Adipocyte (in vitro differentiated cells): ENCODE measurements at regions not wholly inside any gene's neighbourhood (a gene's known extent, or its start where the extent isn't known, plus 50 kb on each side); places are given as distances from the start of the nearest gene placed in this dataset.

Experiments used
- DNase-seq: peaks from one replicate; pipeline ENCODE4 v3.0.0-alpha.2; 2015; ENCODE audit warnings: low read depth
- H3K27me3 ChIP-seq: replicated peaks from 2 replicates; pipeline ENCODE4 v1.7.0; 2013; ENCODE audit warnings: mild to moderate bottlenecking, low read length, moderate library complexity; ENCODE audit not compliant: control insufficient read depth, insufficient read depth
- H3K36me3 ChIP-seq: 2 replicates; pipeline ENCODE4 v1.7.0; 2013; ENCODE audit warnings: low read length, mild to moderate bottlenecking, moderate library complexity; ENCODE audit not compliant: control insufficient read depth, insufficient read depth, severe bottlenecking
- H3K4me1 ChIP-seq: 2 replicates; pipeline ENCODE4 v1.7.0; 2013; ENCODE audit warnings: mild to moderate bottlenecking, low read length, moderate library complexity; ENCODE audit not compliant: control insufficient read depth, insufficient read depth
- H3K4me3 ChIP-seq: 2 replicates; pipeline ENCODE4 v1.7.0; 2013; ENCODE audit warnings: mild to moderate bottlenecking, low read length, moderate library complexity
- H3K9ac ChIP-seq: 2 replicates; pipeline ENCODE4 v1.7.0; 2013; ENCODE audit warnings: mild to moderate bottlenecking, low read length, moderate library complexity
- H3K9me3 ChIP-seq: 2 replicates; pipeline ENCODE4 v1.7.0; 2013; ENCODE audit warnings: mild to moderate bottlenecking, low read length, moderate library complexity; ENCODE audit not compliant: control insufficient read depth

- Histone ChIP-seq H3K4me1 (no peaks in the 10 kb centered on the region), H3K9ac (no peak overlapping the region), H3K27me3 (no peaks in the 10 kb centered on the region), H3K4me3 (no peak overlapping the region), H3K9me3 (no peaks in the 10 kb centered on the region), H3K36me3 (no peaks in the 10 kb centered on the region)
- DNase-seq = no peak
Observed at GRCh38 chr3:1002010-1002409, 90.8 kb upstream of the CNTN6 start.

GRCh38 chr3:1007866-1008265, 85.0 kb upstream of the CNTN6 start:
- no peak for DNase-seq
- Histone ChIP-seq H3K27me3 (no peaks in the 10 kb centered on the region), H3K36me3 (no peaks in the 10 kb centered on the region), H3K4me1 (no peaks in the 10 kb centered on the region), H3K4me3 (no peak overlapping the region), H3K9me3 (peaks cover 5% of the 10 kb centered on the region), H3K9ac (no peak overlapping the region)

GRCh38 chr3:1010228-1010627, 82.6 kb upstream of the CNTN6 start:
- DNase-seq = no peak
- H3K27me3 ChIP-seq = no peaks in the 10 kb centered on the region
- no peak overlapping the region for H3K9ac ChIP-seq
- H3K4me3 ChIP-seq = no peak overlapping the region
- H3K4me1 ChIP-seq = no peaks in the 10 kb centered on the region
- H3K9me3 ChIP-seq = peaks cover 5% of the 10 kb centered on the region
- H3K36me3 ChIP-seq = no peaks in the 10 kb centered on the region

- Histone ChIP-seq H3K9me3 (no peaks in the 10 kb centered on the region), H3K4me3 (no peak overlapping the region), H3K27me3 (no peaks in the 10 kb centered on the region), H3K36me3 (no peaks in the 10 kb centered on the region), H3K4me1 (no peaks in the 10 kb centered on the region), H3K9ac (no peak overlapping the region)
- DNase-seq = no peak
Observed at GRCh38 chr3:1015826-1016225, 77.0 kb upstream of the CNTN6 start.

GRCh38 chr3:1017870-1018269, 75.0 kb upstream of the CNTN6 start:
- Histone ChIP-seq H3K4me1 (no peaks in the 10 kb centered on the region), H3K27me3 (no peaks in the 10 kb centered on the region), H3K36me3 (no peaks in the 10 kb centered on the region), H3K9me3 (no peaks in the 10 kb centered on the region), H3K9ac (no peak overlapping the region), H3K4me3 (no peak overlapping the region)
- DNase-seq = no peak

- no peaks in the 10 kb centered on the region for H3K27me3 ChIP-seq
- H3K4me1 ChIP-seq = no peaks in the 10 kb centered on the region
- no peak for DNase-seq
- no peaks in the 10 kb centered on the region for H3K9me3 ChIP-seq
- H3K4me3 ChIP-seq = no peak overlapping the region
- no peaks in the 10 kb centered on the region for H3K36me3 ChIP-seq
- H3K9ac ChIP-seq = no peak overlapping the region
Observed at GRCh38 chr3:1019157-1019556, 73.7 kb upstream of the CNTN6 start.

- H3K36me3 ChIP-seq = no peaks in the 10 kb centered on the region
- H3K4me3 ChIP-seq = no peak overlapping the region
- no peaks in the 10 kb centered on the region for H3K4me1 ChIP-seq
- DNase-seq = no peak
- peaks cover 3% of the 10 kb centered on the region for H3K9me3 ChIP-seq
- H3K9ac ChIP-seq = no peak overlapping the region
- no peaks in the 10 kb centered on the region for H3K27me3 ChIP-seq
Observed at GRCh38 chr3:1026395-1026794, 66.4 kb upstream of the CNTN6 start.

- no peak for DNase-seq
- no peak overlapping the region for H3K9ac ChIP-seq
- no peak overlapping the region for H3K4me3 ChIP-seq
- H3K4me1 ChIP-seq = no peaks in the 10 kb centered on the region
- H3K9me3 ChIP-seq = peaks cover 5% of the 10 kb centered on the region
- H3K36me3 ChIP-seq = no peaks in the 10 kb centered on the region
- no peaks in the 10 kb centered on the region for H3K27me3 ChIP-seq
Observed at GRCh38 chr3:1036207-1036826, 56.5 kb upstream of the CNTN6 start.

- DNase-seq = no peak
- Histone ChIP-seq H3K4me3 (no peak overlapping the region), H3K9me3 (no peaks in the 10 kb centered on the region), H3K4me1 (no peaks in the 10 kb centered on the region), H3K27me3 (no peaks in the 10 kb centered on the region), H3K9ac (no peak overlapping the region), H3K36me3 (no peaks in the 10 kb centered on the region)
Observed at GRCh38 chr3:1037631-1038030, 55.2 kb upstream of the CNTN6 start.
